Right atrium auricular region (tissue), 2 donors: ENCODE measurements at regions not wholly inside any gene's neighbourhood (a gene's known extent, or its start where the extent isn't known, plus 50 kb on each side); places are given as distances from the start of the nearest gene placed in this dataset.

Source experiments
- DNase-seq: peaks from one replicate; pipeline ENCODE4 v3.0.0-alpha.2; 2019; ENCODE audit warnings: low spot score
- H3K27ac ChIP-seq, 2 donors: fragments of 200-600 bp; sonication (generic); 1 replicate in 1 of 2; 2 replicates in 1 of 2; pipeline ENCODE4 v1.5.1; 2016 to 2019
- H3K27me3 ChIP-seq, 2 donors: fragments of 200-600 bp; sonication (generic); one replicate each; pipeline versions ENCODE4 v1.5.1 to v1.6.0; 2017 to 2019
- H3K36me3 ChIP-seq: fragments of 200-600 bp; sonication (generic); one replicate; pipeline ENCODE4 v1.5.1; 2016
- H3K4me1 ChIP-seq, 2 donors: fragments of 200-600 bp; sonication (generic); one replicate each; pipeline versions ENCODE4 v1.5.1 to v1.6.0; 2017 to 2019
- H3K4me3 ChIP-seq, 2 donors: fragments of 200-600 bp; sonication (generic); 1 replicate in 1 of 2; 2 replicates in 1 of 2; pipeline ENCODE4 v1.5.1; 2017 to 2019; ENCODE audit warnings: mild to moderate bottlenecking in 1 of 2, moderate library complexity in 1 of 2
- H3K9me3 ChIP-seq, 2 donors: fragments of 200-600 bp; sonication (generic); one replicate each; pipeline ENCODE4 v1.5.1; 2019
- TF ChIP-seq, protein P1 (sequence below), 2 donors: fragments of 200-600 bp; sonication (generic); IDR thresholded peaks; one replicate each; pipeline ENCODE4 v1.5.1; 2019; ENCODE audit warnings: antibody characterized with exemption in 2 of 2

GRCh38 chr3:147471741-147472140, 62.6 kb downstream of the ZIC1 start:
- H3K36me3 ChIP-seq: no peaks in the 10 kb centered on the region
- H3K9me3 ChIP-seq: peaks cover 0 to 11% of the 10 kb centered on the region in 2 donors
- no peak overlapping the region for H3K4me3 ChIP-seq
- DNase-seq: no peak
- H3K27ac ChIP-seq: no peak overlapping the region
- no peaks in the 10 kb centered on the region for H3K4me1 ChIP-seq
- TF ChIP-seq, protein P1, sequence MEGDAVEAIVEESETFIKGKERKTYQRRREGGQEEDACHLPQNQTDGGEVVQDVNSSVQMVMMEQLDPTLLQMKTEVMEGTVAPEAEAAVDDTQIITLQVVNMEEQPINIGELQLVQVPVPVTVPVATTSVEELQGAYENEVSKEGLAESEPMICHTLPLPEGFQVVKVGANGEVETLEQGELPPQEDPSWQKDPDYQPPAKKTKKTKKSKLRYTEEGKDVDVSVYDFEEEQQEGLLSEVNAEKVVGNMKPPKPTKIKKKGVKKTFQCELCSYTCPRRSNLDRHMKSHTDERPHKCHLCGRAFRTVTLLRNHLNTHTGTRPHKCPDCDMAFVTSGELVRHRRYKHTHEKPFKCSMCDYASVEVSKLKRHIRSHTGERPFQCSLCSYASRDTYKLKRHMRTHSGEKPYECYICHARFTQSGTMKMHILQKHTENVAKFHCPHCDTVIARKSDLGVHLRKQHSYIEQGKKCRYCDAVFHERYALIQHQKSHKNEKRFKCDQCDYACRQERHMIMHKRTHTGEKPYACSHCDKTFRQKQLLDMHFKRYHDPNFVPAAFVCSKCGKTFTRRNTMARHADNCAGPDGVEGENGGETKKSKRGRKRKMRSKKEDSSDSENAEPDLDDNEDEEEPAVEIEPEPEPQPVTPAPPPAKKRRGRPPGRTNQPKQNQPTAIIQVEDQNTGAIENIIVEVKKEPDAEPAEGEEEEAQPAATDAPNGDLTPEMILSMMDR (IDR thresholded peaks at IDR 0.05): no peak
- no peaks in the 10 kb centered on the region for H3K27me3 ChIP-seq

DNA sequence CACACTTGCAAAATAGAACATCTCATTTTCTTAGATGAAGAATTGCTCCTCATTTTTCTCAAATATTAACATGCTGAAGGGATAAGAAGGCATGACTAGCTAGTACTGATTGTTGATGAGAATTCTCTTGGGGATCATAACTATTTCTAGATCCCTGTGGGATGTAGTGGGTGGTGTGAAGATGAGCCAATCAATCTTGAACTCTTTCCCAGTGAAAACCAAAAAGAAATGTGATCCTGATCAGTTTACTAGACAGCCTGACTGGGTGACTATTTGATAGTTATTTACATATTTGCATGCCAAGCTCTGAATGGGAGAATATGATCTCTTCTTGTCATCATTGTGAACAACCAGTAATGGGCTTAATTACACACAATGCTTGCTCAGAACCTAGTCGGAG, 63.7 kb downstream of the ZIC1 start:
- TF ChIP-seq, protein P1 (IDR thresholded peaks at IDR 0.05): no peak
- no peak for DNase-seq
- Histone ChIP-seq H3K4me3 (no peak overlapping the region), H3K27ac (no peak overlapping the region), H3K4me1 (no peaks in the 10 kb centered on the region), H3K9me3 (peaks cover 0 to 11% of the 10 kb centered on the region in 2 donors), H3K36me3 (no peaks in the 10 kb centered on the region), H3K27me3 (no peaks in the 10 kb centered on the region)

DNA sequence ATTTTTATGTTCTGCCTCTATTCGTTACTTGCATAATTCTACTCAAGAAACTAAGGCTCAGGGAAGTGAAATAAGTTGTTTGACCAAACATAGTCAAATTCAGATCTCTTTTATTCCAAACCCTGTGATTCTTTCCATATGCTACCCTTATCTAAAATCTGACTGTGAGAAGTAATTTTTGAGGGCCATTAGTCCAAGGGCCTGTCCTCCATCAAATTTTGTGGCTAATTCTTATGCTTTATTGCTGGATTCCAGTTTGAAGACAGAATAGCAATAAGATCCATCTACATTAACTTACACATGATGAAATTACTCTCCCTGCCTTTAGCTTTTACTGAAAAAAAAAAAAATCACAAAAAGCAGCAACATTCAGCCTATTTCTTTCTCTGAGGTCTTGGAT, 74.0 kb downstream of the ZIC1 start:
- Histone ChIP-seq H3K27ac (no peak overlapping the region), H3K4me1 (no peaks in the 10 kb centered on the region), H3K9me3 (no peaks in the 10 kb centered on the region), H3K27me3 (no peaks in the 10 kb centered on the region), H3K4me3 (no peak overlapping the region), H3K36me3 (no peaks in the 10 kb centered on the region)
- DNase-seq: no peak
- TF ChIP-seq, protein P1 (IDR thresholded peaks at IDR 0.05): no peak

DNA sequence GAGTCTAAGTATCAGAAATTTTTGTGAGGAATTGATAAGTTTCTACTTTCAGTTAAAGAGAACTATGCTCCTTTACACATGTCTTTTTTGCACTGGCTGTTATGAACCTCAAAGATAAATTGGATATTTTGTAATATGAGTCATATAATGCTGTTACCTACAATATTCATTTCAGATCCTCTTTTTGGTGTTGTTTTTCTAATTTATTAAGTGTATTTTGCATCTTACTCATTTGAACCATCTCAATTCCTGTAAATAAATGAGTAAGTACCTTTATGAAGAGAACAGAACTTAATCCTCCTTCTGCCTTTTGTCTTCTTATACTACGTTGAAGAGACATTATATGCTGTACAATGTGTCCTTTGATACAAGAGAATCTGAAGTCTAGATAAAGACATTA, 74.4 kb downstream of the ZIC1 start:
- Histone ChIP-seq H3K27ac (no peak overlapping the region), H3K9me3 (no peaks in the 10 kb centered on the region), H3K4me1 (no peaks in the 10 kb centered on the region), H3K4me3 (no peak overlapping the region), H3K27me3 (no peaks in the 10 kb centered on the region), H3K36me3 (no peaks in the 10 kb centered on the region)
- TF ChIP-seq, protein P1 (IDR thresholded peaks at IDR 0.05): no peak
- no peak for DNase-seq

GRCh38 chr3:147493065-147493464, 83.9 kb downstream of the ZIC1 start:
- Histone ChIP-seq H3K27ac (no peak overlapping the region), H3K4me1 (no peaks in the 10 kb centered on the region), H3K9me3 (no peaks in the 10 kb centered on the region), H3K36me3 (no peaks in the 10 kb centered on the region), H3K4me3 (no peak overlapping the region), H3K27me3 (no peaks in the 10 kb centered on the region)
- TF ChIP-seq, protein P1 (IDR thresholded peaks at IDR 0.05): no peak
- no peak for DNase-seq

DNA sequence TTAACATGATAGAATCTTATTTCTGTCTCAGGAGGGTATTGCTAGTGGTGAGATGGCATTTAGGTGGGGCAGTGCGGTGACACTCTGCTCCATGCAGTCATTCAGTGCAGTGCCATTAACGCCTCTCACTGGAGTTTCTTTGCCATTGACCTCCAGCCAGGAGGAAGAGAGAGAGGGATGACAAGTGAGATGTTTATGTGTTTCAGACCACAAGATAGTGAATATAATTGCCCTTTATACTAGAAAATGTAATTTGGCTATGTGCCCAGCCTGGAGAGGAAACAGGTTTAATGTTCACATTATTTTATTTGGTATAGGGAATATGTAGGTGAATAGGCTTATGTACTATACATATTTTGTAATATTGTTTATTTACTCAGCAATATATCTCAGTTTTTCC, 84.5 kb downstream of the ZIC1 start:
- Histone ChIP-seq H3K27me3 (no peaks in the 10 kb centered on the region), H3K4me3 (no peak overlapping the region), H3K4me1 (no peaks in the 10 kb centered on the region), H3K27ac (no peak overlapping the region), H3K9me3 (no peaks in the 10 kb centered on the region), H3K36me3 (no peaks in the 10 kb centered on the region)
- TF ChIP-seq, protein P1 (IDR thresholded peaks at IDR 0.05): no peak
- no peak for DNase-seq
